ENCODE measurements at regions not wholly inside any gene's neighbourhood (a gene's known extent, or its start where the extent isn't known, plus 50 kb on each side); places are given as distances from the start of the nearest gene placed in this dataset.

- H3K36me3 ChIP-seq (ENCODE audit: control insufficient read depth, insufficient read depth, low read length): no peaks in the 10 kb centered on the region
- POLR2A ChIA-PET: no interaction called here
- no peak for DNase-seq (ENCODE audit: low read depth)
- TF ChIP-seq CTCF (IDR thresholded peaks at IDR 0.05; ENCODE audit: insufficient read depth, low read depth, low read length): no peak
- H3K4me3 ChIP-seq (ENCODE audit: low read depth, low read length): no peak overlapping the region
- H3K27me3 ChIP-seq (ENCODE audit: control insufficient read depth, insufficient read depth, low read length): no peaks in the 10 kb centered on the region
- CTCF ChIA-PET: no interaction called here
These were observed 1554.9 kb downstream of the SI start for GRCh38 chr3:163523375-163523774.

GRCh38 chr3:163521261-163521660 is 1557.0 kb downstream of the SI start:
- no peak overlapping the region for H3K4me3 ChIP-seq (ENCODE audit: low read depth, low read length)
- ChIA-PET POLR2A (interaction anchor here (0.6 kb wide), 1 partner anchor 17 kb away, joined by 5 read pairs; no protein-coding TSS in a partner anchor), CTCF (no interaction called here)
- no peaks in the 10 kb centered on the region for H3K27me3 ChIP-seq (ENCODE audit: control insufficient read depth, insufficient read depth, low read length)
- no peaks in the 10 kb centered on the region for H3K36me3 ChIP-seq (ENCODE audit: control insufficient read depth, insufficient read depth, low read length)
- TF ChIP-seq CTCF (IDR thresholded peaks at IDR 0.05; ENCODE audit: insufficient read depth, low read depth, low read length): no peak
- no peak for DNase-seq (ENCODE audit: low read depth)

- ChIA-PET CTCF (no interaction called here), POLR2A (no interaction called here)
- no peak for DNase-seq (ENCODE audit: low read depth)
- Histone ChIP-seq H3K4me3 (ENCODE audit: low read depth, low read length) (no peak overlapping the region), H3K27me3 (ENCODE audit: control insufficient read depth, insufficient read depth, low read length) (no peaks in the 10 kb centered on the region), H3K36me3 (ENCODE audit: control insufficient read depth, insufficient read depth, low read length) (no peaks in the 10 kb centered on the region)
- no peak for TF ChIP-seq CTCF (IDR thresholded peaks at IDR 0.05; ENCODE audit: insufficient read depth, low read depth, low read length)
These were observed 1560.2 kb downstream of the SI start for GRCh38 chr3:163518065-163518464.

- TF ChIP-seq CTCF (IDR thresholded peaks at IDR 0.05; ENCODE audit: insufficient read depth, low read depth, low read length): no peak
- no peak for DNase-seq (ENCODE audit: low read depth)
- CTCF ChIA-PET: no interaction called here
- Histone ChIP-seq H3K4me3 (ENCODE audit: low read depth, low read length) (no peak overlapping the region), H3K27me3 (ENCODE audit: control insufficient read depth, insufficient read depth, low read length) (no peaks in the 10 kb centered on the region), H3K36me3 (ENCODE audit: control insufficient read depth, insufficient read depth, low read length) (no peaks in the 10 kb centered on the region)
- POLR2A ChIA-PET: no interaction called here
These were observed 1565.1 kb downstream of the SI start for GRCh38 chr3:163513149-163513657.

GRCh38 chr3:163508206-163508605 is 1570.1 kb downstream of the SI start:
- Histone ChIP-seq H3K27me3 (ENCODE audit: control insufficient read depth, insufficient read depth, low read length) (no peaks in the 10 kb centered on the region), H3K4me3 (ENCODE audit: low read depth, low read length) (no peak overlapping the region), H3K36me3 (ENCODE audit: control insufficient read depth, insufficient read depth, low read length) (no peaks in the 10 kb centered on the region)
- TF ChIP-seq CTCF (IDR thresholded peaks at IDR 0.05; ENCODE audit: insufficient read depth, low read depth, low read length): no peak
- no peak for DNase-seq (ENCODE audit: low read depth)
- ChIA-PET CTCF (no interaction called here), POLR2A (no interaction called here)
